ENCODE measurements at regions not wholly inside any gene's neighbourhood (a gene's known extent, or its start where the extent isn't known, plus 50 kb on each side); places are given as distances from the start of the nearest gene placed in this dataset.

DNA sequence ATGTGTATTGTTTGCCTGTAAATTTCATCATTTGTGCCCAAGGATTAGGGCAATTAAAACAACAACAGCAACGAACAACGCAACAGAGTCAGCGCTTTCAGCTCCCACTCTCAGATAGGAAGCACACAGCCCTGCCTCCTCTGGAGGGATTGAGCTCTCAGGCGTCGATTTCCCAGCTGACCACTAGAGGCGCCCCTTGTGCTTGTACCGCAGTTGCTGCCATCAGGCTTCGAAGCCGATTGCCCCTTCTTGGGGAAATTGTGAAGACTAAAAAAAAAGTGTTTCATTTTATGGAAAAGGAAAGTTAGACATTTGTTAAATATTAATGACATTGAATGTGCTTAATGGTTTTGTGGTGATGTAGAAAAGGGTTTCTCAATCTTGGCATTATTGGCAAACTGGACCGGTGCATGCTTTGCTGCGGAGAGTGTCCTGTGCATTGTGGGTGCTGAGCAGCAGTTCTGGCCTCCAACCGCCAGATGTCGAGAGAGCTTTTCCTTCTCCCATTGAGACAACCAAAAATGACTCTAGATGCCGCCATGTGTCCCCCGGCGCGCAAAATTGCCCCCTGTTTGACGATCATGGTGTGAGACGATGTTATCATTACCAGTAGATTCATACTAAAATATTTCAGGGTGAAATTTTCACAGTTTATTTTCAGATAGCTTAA, 650.4 kb upstream of the RBFOX1 start:
- TF ChIP-seq EZH2 (IDR thresholded peaks at IDR 0.05; ENCODE audit: low read length, unreplicated experiment): no peak
- TF ChIP-seq, protein P1, sequence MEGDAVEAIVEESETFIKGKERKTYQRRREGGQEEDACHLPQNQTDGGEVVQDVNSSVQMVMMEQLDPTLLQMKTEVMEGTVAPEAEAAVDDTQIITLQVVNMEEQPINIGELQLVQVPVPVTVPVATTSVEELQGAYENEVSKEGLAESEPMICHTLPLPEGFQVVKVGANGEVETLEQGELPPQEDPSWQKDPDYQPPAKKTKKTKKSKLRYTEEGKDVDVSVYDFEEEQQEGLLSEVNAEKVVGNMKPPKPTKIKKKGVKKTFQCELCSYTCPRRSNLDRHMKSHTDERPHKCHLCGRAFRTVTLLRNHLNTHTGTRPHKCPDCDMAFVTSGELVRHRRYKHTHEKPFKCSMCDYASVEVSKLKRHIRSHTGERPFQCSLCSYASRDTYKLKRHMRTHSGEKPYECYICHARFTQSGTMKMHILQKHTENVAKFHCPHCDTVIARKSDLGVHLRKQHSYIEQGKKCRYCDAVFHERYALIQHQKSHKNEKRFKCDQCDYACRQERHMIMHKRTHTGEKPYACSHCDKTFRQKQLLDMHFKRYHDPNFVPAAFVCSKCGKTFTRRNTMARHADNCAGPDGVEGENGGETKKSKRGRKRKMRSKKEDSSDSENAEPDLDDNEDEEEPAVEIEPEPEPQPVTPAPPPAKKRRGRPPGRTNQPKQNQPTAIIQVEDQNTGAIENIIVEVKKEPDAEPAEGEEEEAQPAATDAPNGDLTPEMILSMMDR (conservative IDR thresholded peaks at IDR 0.05; ENCODE audit: low read depth, low read length): peak; percentile 51
- no peak for TF ChIP-seq EZH2phosphoT487 (IDR thresholded peaks at IDR 0.05; ENCODE audit: borderline replicate concordance, low read length)
